NCI-H526 treated with DMSO at 0.1 percent for 48 hours (cell line): ENCODE measurements at regions not wholly inside any gene's neighbourhood (a gene's known extent, or its start where the extent isn't known, plus 50 kb on each side); places are given as distances from the start of the nearest gene placed in this dataset.
"Not testable (repeated sequence)": the region's sequence is repeated elsewhere in the genome, so short reads cannot be mapped to it uniquely, and the experiment has no call there.

Source experiments
- DNase-seq: peaks from one replicate; lab custom pipeline; 2025; lab: John Stamatoyannopoulos, UW

- DNase-seq, result no peak
Measured at GRCh38 chr10:2891073-2891769, 176.1 kb upstream of the PFKP start.

- DNase-seq, result no peak
Measured at GRCh38 chr10:2890093-2890492, 177.3 kb upstream of the PFKP start.

DNA sequence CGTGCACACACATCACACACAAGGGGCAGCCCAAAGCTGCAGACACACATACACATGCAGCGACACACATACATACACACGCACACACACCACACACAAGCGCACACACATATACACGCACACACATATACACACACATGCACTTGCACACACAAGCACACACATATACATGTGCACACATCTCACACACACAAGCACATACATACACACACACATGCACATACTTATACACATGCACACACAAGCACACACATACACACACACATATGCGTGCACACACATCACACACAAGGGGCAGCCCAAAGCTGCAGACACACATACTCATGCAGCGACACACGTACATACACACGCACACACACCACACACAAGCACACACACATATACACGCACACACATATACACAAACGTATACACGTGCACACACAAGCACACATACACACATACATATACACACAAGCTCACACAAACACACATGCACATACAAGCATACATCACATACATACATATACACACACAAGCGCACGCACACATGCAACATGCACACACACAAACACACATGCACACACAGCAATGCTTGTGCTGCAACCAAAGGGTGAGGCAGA is 178.8 kb upstream of the PFKP start:
- DNase-seq, result no peak

DNA sequence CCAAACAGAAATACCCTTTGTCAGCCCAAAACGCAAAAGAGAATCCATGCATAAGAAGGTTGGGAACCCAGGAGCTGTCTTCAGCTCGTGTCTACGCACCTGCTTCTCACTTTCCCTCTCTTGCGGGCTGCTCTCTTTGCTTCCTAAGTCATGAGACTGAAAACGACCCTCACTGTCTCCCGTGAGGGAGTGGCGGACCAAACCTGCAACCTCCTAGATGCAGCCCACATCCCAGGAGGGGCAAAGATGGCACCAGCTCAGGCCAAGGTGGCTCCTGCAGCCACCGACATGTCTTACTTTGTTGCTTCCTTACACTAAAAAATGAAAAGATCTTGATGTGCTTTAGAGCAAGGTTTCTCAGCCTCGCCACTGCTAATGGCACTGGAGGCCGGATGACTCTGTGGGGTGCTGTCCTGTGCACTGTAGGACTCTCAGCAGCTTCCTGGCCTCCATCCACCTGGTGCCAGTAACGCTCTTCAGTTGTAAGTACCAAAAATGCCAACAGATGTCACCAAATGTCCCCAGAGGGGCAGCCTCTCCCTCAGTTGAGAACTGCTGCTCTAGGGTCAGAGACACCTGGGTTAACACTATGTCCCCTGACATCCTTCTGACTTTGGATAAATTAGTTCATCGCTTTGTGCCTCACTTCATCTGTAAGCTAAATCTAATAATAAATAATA is 179.8 kb upstream of the PFKP start:
- no peak for DNase-seq

- no peak for DNase-seq
Measured at GRCh38 chr10:2886662-2887061, 180.7 kb upstream of the PFKP start.

DNA sequence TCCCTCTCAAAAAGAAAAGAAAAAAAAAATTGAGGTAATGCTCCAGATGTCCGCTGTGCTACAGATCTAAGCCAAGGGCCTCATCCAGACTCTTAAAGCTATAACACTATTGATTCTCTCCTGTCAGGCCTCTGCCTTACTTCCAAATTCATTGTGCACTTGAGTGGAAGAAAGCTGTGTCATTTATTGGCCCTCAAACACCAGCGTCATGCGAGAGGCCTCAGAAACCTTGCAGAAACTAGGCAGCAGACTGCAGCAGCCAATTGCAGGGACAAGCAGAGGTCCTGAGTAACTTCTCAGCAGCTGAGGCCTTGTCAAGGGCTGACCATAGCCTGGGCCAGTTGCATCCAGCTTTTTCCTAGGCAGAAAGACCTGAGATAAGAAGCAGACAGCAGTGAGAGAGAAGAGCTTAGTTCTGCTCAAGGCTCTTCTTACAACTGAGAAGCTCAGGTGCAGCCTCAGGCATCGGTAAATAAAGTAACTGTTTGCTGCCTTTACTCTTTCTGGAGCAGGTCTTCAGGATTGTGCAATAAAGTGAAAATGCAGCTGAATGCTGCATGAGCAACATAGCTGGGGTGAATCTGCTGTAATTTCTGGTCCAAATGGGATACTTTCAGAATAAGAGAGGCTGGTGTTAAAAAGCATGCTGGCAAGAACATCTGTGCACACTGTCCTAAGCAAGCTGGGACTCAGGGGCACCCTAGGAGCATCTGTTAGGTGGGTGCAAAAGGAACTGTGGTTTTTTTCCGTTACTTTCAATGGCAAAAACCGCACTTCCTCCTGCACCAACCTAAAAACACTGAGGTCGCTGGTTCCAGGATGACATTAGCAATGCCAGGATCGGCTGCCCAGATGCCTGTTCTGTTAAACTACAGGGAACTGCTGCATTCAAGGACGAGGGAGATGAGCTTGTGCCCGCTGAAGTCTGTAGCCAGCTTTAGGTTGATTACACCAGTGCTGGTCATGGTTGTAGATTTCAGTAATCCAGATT is 181.8 kb upstream of the PFKP start:
- DNase-seq, result no peak

- not testable (repeated sequence) for DNase-seq
Measured at GRCh38 chr10:2883983-2884540, 183.3 kb upstream of the PFKP start.

- no peak for DNase-seq
Measured at GRCh38 chr10:2883238-2883637, 184.1 kb upstream of the PFKP start.

DNA sequence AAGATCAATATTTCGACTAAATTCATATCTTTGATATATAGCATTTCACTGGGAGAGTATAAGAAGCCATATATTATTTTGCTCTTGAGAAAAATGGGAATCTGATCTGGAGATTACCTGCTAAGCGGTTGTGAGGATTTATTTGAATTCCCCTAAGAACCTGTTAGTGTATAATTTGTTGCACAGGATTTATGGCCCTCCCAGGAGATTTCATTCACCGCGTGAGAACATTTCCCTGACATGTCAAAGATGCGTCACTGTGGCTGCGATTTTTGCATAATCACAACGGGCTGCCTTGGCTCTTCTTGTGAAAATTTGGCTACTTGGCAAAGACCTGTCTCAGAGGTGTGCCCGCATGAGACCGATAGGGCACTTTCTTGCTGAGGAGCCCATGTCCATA is 184.7 kb upstream of the PFKP start:
- DNase-seq, result peak; percentile 72

DNA sequence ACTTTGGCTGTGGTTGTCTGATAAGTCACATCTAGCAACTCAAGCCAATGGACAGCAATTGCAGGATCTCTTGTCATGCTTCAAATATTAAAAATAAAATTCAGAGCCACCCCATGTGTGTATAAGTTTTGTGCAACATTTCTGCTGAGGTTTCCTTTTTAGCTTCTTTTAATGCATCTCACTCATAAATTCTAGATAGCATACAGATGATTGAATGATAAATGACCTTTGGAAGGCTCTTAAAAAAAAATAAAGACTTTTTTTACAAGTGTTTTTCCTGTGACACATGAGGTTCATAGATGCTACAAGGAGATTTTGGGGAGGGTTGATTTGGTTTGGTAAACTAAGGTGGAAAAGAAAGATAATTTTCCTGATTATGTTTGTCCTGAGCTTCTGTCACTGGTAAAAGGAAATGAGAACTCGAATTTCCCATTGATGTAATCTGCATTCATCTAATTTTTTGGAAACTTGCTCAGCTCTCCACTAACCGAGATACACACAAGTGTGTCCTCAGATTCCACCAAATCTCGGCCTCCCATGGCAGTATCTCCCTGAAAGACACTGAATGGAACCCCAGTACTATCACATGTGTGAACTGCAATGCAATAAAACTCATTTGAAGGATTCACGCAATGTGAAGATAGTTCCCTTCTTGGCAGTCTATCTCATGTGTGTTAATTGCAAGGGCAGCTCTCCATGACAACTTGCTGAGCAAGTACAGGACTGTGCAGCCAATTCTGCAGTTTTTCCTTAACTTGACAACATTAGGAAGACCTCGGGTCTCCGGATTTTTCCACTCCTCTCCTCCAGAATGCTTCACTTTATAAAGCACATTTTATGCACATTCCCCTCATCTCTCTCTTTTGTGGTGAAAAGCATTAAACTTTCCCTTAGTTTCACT is 185.4 kb upstream of the PFKP start:
- DNase-seq, result no peak

DNA sequence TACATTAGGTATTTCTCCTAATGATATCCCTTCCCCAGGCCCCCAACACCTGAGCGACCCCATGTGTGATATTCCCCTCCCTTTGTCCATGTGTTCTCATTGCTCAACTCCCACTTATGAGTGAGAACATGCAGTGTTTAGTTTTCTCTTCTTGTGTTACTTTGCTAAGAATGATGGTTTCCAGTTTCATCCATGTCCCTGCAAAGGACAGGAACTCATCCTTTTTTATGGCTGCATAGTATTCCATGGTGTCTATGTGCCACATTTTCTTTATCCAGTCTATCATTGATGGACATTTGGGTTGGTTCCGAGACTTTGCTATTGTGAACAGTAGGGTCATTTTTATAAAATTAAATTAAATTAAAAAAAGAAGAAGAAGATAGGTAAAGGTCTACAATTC is 187.3 kb upstream of the PFKP start:
- DNase-seq, result not testable (repeated sequence)

DNA sequence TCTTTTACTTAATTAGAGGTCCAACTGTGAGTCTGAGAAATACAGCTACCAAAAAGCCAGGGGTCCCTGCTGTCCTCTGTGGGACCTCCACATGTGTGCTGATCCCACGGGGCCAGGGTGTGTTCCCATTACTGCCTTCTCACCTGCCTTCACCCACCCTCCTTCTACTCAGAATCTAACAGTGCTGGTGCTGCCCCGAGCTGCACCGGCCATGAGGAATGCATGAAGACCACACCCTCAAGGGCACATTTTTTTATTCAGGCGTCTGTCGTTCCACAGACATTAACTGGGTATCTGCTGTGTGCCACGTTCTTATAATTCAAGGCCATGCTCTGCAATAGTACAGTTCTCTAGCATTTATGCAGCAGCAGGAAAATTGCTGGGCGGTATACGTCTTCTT is 188.5 kb upstream of the PFKP start:
- no peak for DNase-seq

DNA sequence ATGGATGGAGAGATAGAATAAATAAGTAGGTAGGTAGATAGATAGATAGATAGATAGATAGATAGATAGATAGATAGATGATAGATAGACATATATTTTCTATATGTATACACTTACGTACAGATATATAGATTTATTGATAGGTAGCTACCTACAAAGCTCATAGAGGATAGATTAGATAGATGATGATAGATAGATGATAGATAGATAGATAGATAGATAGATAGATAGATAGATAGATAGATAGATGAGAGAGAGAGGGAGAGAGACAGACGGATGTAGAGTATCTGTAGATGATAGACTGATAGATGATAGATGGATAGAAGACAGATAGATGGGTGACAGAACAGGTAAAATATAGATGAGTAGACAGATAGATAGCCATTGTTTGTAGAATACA is 191.3 kb upstream of the PFKP start:
- DNase-seq, result no peak

GRCh38 chr10:2874963-2875362 is 192.4 kb upstream of the PFKP start:
- no peak for DNase-seq

DNA sequence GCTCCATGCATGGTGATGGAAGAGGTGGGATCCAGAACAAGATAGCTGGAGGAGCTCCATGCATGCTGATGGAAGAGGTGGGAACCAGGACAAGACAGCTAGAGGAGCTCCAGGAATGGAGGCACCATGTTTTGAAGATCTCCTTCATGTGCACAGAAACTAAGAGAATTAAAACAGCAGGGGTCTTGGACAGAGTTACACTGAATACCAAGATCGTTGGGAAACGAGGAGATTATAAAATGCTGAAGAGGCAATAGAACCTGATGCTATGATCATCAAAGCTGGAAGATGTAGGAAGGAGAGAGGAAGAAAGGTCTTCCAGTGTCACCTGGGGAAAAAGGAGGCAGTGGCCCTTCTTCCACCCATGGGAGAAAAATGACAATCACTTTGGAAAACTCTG is 193.6 kb upstream of the PFKP start:
- DNase-seq, result no peak

DNA sequence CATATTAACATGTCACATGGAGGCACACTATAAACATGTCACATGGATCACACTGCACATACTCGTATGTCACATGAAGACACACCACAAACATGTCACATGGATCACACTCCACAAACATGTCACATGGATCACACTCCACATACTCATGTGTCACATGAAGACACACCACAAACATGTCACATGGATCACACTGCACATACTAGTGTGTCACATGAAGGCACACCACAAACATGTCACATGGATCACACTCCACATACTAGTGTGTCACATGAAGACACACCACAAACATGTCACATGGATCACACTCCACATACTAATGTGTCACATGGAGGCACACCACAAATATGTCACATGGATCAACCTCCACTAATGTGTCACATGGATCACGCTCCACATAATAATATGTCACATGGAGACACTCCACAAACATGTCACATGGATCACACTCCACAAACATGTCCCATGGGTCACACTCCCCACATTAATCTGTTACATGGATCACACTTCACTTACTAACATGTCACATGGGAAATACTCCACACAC is 195.6 kb upstream of the PFKP start:
- DNase-seq, result no peak

- no peak for DNase-seq
Measured at GRCh38 chr10:2870654-2871053, 196.7 kb upstream of the PFKP start.

GRCh38 chr10:2867788-2868299 is 199.5 kb upstream of the PFKP start:
- no peak for DNase-seq

DNA sequence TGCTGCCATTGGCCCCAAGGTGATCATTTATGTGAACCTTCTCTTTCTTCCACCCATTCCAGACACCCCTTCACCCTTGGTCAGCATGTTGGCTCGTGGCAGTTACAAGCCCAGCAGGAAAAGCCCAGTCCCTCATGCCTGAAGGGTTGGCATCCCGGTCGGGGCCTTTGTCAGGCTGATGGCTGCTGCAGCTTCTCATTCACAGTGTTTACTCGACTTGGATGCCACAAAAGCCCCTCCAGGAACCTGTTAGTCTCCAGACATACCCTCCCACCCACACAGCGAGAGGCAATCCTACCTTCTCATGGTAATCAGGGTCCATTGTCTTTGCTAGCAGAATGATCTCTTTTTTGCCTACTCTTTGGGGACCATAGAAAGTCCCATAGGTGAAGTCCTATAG is 200.8 kb upstream of the PFKP start:
- DNase-seq, result no peak

- no peak for DNase-seq
Measured at GRCh38 chr10:2861632-2862210, 205.6 kb upstream of the PFKP start.
